ENCODE measurements at regions not wholly inside any gene's neighbourhood (a gene's known extent, or its start where the extent isn't known, plus 50 kb on each side); places are given as distances from the start of the nearest gene placed in this dataset.

DNA sequence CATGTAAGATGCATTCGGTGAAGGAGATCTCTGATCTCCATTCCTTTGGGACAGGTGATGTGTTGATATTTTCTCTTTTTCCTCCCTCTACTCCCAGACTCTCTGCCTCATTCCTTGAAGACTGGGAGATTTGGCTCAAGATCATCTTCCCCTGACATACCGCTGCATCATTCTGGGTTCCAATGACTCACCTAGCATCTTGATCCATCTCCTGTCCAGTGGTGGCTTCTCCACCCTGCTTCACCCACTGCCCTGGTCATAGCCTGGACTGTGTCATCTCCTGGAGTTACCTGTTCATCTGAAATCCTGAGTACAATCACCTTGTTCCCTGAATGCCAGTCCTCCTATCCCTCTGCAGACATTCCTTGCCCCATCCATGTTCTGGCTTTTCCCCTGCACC lies 57.4 kb upstream of the TRAK1 start:
- CTCF ChIA-PET, result no interaction called here
- intact Hi-C loops (cut with micrococcal nuclease; ENCODE audit: unreplicated experiment), result no loop called here
- TF ChIP-seq, protein P1, sequence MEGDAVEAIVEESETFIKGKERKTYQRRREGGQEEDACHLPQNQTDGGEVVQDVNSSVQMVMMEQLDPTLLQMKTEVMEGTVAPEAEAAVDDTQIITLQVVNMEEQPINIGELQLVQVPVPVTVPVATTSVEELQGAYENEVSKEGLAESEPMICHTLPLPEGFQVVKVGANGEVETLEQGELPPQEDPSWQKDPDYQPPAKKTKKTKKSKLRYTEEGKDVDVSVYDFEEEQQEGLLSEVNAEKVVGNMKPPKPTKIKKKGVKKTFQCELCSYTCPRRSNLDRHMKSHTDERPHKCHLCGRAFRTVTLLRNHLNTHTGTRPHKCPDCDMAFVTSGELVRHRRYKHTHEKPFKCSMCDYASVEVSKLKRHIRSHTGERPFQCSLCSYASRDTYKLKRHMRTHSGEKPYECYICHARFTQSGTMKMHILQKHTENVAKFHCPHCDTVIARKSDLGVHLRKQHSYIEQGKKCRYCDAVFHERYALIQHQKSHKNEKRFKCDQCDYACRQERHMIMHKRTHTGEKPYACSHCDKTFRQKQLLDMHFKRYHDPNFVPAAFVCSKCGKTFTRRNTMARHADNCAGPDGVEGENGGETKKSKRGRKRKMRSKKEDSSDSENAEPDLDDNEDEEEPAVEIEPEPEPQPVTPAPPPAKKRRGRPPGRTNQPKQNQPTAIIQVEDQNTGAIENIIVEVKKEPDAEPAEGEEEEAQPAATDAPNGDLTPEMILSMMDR (IDR thresholded peaks at IDR 0.05; ENCODE audit: unreplicated experiment), result no peak
- peaks cover 6% of the 10 kb centered on the region for H3K36me3 Mint-ChIP-seq (ENCODE audit: insufficient read depth, unreplicated experiment)
- DNase-seq, result no peak
- no peaks in the 10 kb centered on the region for H3K9me3 Mint-ChIP-seq (ENCODE audit: low read depth, unreplicated experiment)
- no TSS peak for BruUV-seq (replicated peaks)
- H3K27ac Mint-ChIP-seq (ENCODE audit: unreplicated experiment), result no peak overlapping the region
- H3K4me3 Mint-ChIP-seq (ENCODE audit: low read depth, unreplicated experiment), result no peak overlapping the region
- H3K4me1 Mint-ChIP-seq (ENCODE audit: low read depth, unreplicated experiment), result peaks cover 36% of the 10 kb centered on the region
- no peaks in the 10 kb centered on the region for H3K27me3 Mint-ChIP-seq (ENCODE audit: unreplicated experiment)

DNA sequence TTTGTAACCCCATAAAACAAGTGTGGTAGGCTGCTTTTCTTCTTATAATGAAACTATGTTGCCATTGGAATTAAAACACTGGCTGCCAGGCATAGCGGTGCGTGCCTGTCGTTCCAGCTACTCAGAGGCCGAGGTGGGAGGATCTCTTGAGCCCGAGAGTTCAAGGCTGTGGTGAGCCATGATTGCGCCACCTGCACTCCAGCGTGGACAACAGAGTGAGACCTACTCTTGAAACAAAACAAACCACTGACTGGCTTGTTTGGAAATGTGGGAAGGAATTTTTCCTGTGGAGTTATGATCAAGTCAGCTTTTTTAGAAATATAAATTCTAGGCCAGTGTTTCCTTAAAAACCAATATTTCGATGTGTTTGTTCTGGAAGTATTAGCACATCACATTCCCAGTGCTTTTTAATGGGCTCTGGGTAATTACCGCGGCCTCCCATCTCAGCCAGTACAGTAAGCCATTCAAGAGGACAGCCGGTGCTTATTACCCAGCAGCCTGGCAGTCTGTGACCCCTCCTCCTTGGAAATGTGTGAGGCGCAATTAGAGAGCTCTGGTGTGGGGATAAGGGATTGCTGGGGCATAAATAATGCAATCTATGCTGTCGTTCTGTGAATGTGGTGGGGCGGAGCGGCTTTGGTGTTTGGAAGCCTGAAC lies 58.3 kb upstream of the TRAK1 start:
- CTCF ChIA-PET, result no interaction called here
- BruUV-seq (replicated peaks), result no TSS peak
- Mint-ChIP-seq H3K36me3 (ENCODE audit: insufficient read depth, unreplicated experiment) (peaks cover 6% of the 10 kb centered on the region), H3K27me3 (ENCODE audit: unreplicated experiment) (no peaks in the 10 kb centered on the region), H3K27ac (ENCODE audit: unreplicated experiment) (no peak overlapping the region), H3K4me1 (ENCODE audit: low read depth, unreplicated experiment) (peaks cover 35% of the 10 kb centered on the region), H3K9me3 (ENCODE audit: low read depth, unreplicated experiment) (peaks cover 2% of the 10 kb centered on the region), H3K4me3 (ENCODE audit: low read depth, unreplicated experiment) (no peak overlapping the region)
- DNase-seq, result no peak
- TF ChIP-seq, protein P1 (IDR thresholded peaks at IDR 0.05; ENCODE audit: unreplicated experiment), result no peak
- intact Hi-C loops (cut with micrococcal nuclease; ENCODE audit: unreplicated experiment), result no loop called here

DNA sequence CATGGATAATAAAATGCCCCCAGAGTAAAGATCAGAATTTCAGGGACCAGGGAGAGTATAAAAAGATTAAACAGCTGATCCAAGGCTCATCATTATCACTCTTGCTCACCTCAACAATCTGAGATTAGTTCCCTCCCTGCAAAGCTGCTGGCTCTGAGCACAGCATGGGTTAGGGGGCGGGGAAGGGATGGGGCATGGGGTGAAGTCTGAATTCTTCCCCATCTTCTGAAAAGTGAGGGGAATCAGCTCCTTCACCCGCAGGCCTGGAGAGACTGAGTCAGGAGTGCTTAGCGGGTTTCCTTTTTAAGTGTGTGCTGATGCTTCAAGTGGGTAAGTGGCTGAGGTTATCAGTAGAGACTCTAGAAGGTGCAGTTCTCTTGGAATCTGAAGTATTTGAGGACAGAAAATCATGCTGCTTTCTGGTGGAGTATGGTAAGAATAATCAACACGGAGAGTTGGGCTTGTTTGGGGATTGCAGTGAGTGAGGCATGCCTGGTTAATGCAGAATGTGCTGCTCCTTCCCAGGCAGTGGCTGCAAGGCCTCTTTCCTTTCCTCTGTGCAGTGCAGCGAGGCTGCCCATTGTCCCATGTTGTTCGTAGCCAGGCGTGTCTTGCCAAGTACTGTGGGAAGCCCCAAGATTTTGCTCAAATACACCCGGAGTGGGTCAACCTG lies 59.2 kb upstream of the TRAK1 start:
- BruUV-seq (replicated peaks), result no TSS peak
- H3K36me3 Mint-ChIP-seq (ENCODE audit: insufficient read depth, unreplicated experiment), result no peaks in the 10 kb centered on the region

DNA sequence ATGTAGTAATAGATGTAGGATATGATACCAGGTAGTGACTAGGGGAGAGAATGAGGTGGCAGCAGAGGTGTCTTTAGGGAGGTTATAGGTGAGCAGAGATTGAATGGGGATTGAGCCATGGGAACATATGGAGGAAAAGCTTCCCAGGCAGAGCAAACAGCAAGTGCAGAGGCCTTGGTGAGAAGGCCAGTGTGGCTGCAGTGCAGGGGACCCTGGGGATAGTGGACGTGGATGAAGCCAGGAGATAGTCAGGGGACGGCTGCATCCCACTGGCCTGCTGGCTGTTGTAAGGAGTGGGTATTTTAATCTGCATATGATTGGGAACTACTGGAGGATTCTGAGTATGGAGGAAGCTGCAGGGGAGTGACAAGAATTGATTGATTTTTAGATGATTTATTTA lies 62.7 kb upstream of the TRAK1 start:
- no peak overlapping the region for H3K4me3 Mint-ChIP-seq (ENCODE audit: low read depth, unreplicated experiment)
- H3K9me3 Mint-ChIP-seq (ENCODE audit: low read depth, unreplicated experiment), result peaks cover 2% of the 10 kb centered on the region
- BruUV-seq (replicated peaks), result no TSS peak
- DNase-seq, result no peak
- no peak overlapping the region for H3K27ac Mint-ChIP-seq (ENCODE audit: unreplicated experiment)
- H3K36me3 Mint-ChIP-seq (ENCODE audit: insufficient read depth, unreplicated experiment), result no peaks in the 10 kb centered on the region
- CTCF ChIA-PET, result no interaction called here
- TF ChIP-seq, protein P1 (IDR thresholded peaks at IDR 0.05; ENCODE audit: unreplicated experiment), result no peak
- H3K4me1 Mint-ChIP-seq (ENCODE audit: low read depth, unreplicated experiment), result peaks cover 27% of the 10 kb centered on the region
- no peaks in the 10 kb centered on the region for H3K27me3 Mint-ChIP-seq (ENCODE audit: unreplicated experiment)
- intact Hi-C loops (cut with micrococcal nuclease; ENCODE audit: unreplicated experiment), result no loop called here

More for the DNA sequence above, 59.2 kb upstream of the TRAK1 start:
- Mint-ChIP-seq H3K4me3 (ENCODE audit: low read depth, unreplicated experiment) (no peak overlapping the region), H3K4me1 (ENCODE audit: low read depth, unreplicated experiment) (peaks cover 26% of the 10 kb centered on the region), H3K27me3 (ENCODE audit: unreplicated experiment) (no peaks in the 10 kb centered on the region), H3K9me3 (ENCODE audit: low read depth, unreplicated experiment) (peaks cover 2% of the 10 kb centered on the region), H3K27ac (ENCODE audit: unreplicated experiment) (no peak overlapping the region)
- no peak for DNase-seq
- intact Hi-C loops (cut with micrococcal nuclease; ENCODE audit: unreplicated experiment), result no loop called here
- CTCF ChIA-PET, result no interaction called here
- TF ChIP-seq, protein P1 (IDR thresholded peaks at IDR 0.05; ENCODE audit: unreplicated experiment), result no peak
